Neural cell (in vitro differentiated cells): ENCODE measurements at regions not wholly inside any gene's neighbourhood (a gene's known extent, or its start where the extent isn't known, plus 50 kb on each side); places are given as distances from the start of the nearest gene placed in this dataset.
A peak's percentile ranks its signal among the peaks of the same experiment; 100 is the strongest.
"Not testable (repeated sequence)": the region's sequence is repeated elsewhere in the genome, so short reads cannot be mapped to it uniquely, and the experiment has no call there.

Experiments used
- H2AFZ ChIP-seq: fragments of 200-600, 300-800 bp; sonication (generic), shearing (Covaris generic); 2 replicates; pipeline ENCODE4 v1.6.0; 2014; ENCODE audit warnings: low read depth, mild to moderate bottlenecking, antibody characterized with exemption, low read length, moderate library complexity
- H3F3A ChIP-seq: fragments of 200-600 bp; shearing (Covaris generic); 2 replicates; pipeline ENCODE4 v1.6.1; 2016; ENCODE audit warnings: mild to moderate bottlenecking, moderate library complexity, mixed read lengths, antibody characterized with exemption, low read length; ENCODE audit not compliant: insufficient read depth, poor library complexity, severe bottlenecking
- H3K27ac ChIP-seq: fragments of 200-600, 300-800 bp; sonication (generic), shearing (Covaris generic); 2 replicates; pipeline ENCODE4 v1.5.1; 2014; ENCODE audit warnings: mild to moderate bottlenecking, low read length, moderate library complexity
- H3K27me3 ChIP-seq: fragments of 300-800, 200-600 bp; sonication (generic), shearing (Covaris generic); 2 replicates; pipeline ENCODE4 v1.6.0; 2014; ENCODE audit warnings: mild to moderate bottlenecking, low read depth, low read length, moderate library complexity; ENCODE audit not compliant: insufficient read depth
- H3K36me3 ChIP-seq: fragments of 300-800, 200-600 bp; sonication (generic), shearing (Covaris generic); 2 replicates; pipeline ENCODE4 v1.5.1; 2014; ENCODE audit warnings: mild to moderate bottlenecking, antibody characterized with exemption, low read length, moderate library complexity; ENCODE audit not compliant: insufficient read depth
- H3K4me2 ChIP-seq: fragments of 300-800, 200-600 bp; sonication (generic), shearing (Covaris generic); 2 replicates; pipeline ENCODE4 v1.6.0; 2014; ENCODE audit warnings: mild to moderate bottlenecking, low read length
- H3K4me3 ChIP-seq: fragments of 300-800, 200-600 bp; sonication (generic), shearing (Covaris generic); 2 replicates; pipeline ENCODE4 v1.5.1; 2014; ENCODE audit warnings: mild to moderate bottlenecking, low read length, moderate library complexity
- H3K79me2 ChIP-seq: fragments of 200-600 bp; shearing (Covaris generic); replicated peaks from 2 replicates; pipeline ENCODE4 v1.6.0; 2014; ENCODE audit warnings: mild to moderate bottlenecking, low read length, moderate library complexity; ENCODE audit not compliant: insufficient read depth
- H3K9ac ChIP-seq: fragments of 300-800, 200-600 bp; sonication (generic), shearing (Covaris generic); 2 replicates; pipeline ENCODE4 v1.6.1; 2016; ENCODE audit warnings: mild to moderate bottlenecking, low read length, mixed read lengths
- H3K9me2 ChIP-seq: fragments of 200-600 bp; shearing (Covaris generic); 2 replicates; pipeline ENCODE4 v1.6.1; 2016; ENCODE audit warnings: mild to moderate bottlenecking, low read length, mixed read lengths; ENCODE audit not compliant: insufficient read depth
- H3K9me3 ChIP-seq: fragments of 200-600, 300-800 bp; sonication (generic), shearing (Covaris generic); 2 replicates; pipeline ENCODE4 v1.6.1; 2016; ENCODE audit warnings: mild to moderate bottlenecking, mixed run types, low read length, moderate library complexity, mixed read lengths
- H4K20me1 ChIP-seq: fragments of 200-600 bp; shearing (Covaris generic); 2 replicates; pipeline ENCODE4 v1.6.1; 2016; ENCODE audit warnings: mild to moderate bottlenecking, mixed run types; ENCODE audit not compliant: insufficient read depth
- EP300 ChIP-seq: fragments of 450-650 bp; conservative IDR thresholded peaks from 2 replicates; pipeline ENCODE4 v1.6.1; 2014; ENCODE audit warnings: antibody characterized with exemption, mild to moderate bottlenecking, moderate library complexity; ENCODE audit not compliant: poor library complexity, severe bottlenecking
- EZH2 ChIP-seq: fragments of 200-600, 300-800 bp; shearing (Covaris generic), sonication (generic); IDR thresholded peaks from 2 replicates; pipeline ENCODE4 v1.6.1; 2014; ENCODE audit warnings: antibody characterized with exemption, low read length, borderline replicate concordance, mild to moderate bottlenecking; ENCODE audit not compliant: insufficient read depth, poor library complexity, severe bottlenecking
- SMC3 ChIP-seq: fragments of 450-650 bp; conservative IDR thresholded peaks from 2 replicates; pipeline ENCODE4 v1.6.1; 2014; ENCODE audit warnings: antibody characterized with exemption, mild to moderate bottlenecking, moderate library complexity; ENCODE audit not compliant: poor library complexity

DNA sequence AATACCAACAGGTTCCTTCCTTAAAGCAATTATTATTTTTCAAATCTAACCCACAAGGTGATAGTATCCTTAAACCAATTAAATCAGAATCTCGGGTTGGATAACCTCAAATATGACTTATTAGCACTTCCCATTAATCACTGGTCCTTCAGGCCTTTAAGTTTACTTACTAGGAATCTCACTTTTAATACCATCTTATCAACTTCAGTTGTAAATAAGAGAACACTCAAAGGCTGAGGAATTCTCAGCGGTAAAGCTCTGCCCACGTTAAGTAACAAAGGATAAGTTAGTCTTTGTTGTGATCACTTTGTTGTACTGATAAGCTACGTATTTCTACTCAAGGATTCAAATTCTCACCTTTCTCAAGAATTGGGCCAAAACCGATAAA, 82.0 kb downstream of the OR2B2 start (continued):
- TF ChIP-seq EP300, result no peak

GRCh38 chr6:27829453-27830211, 82.6 kb downstream of the OR2B2 start:
- peak overlapping the region; percentile 83 for H3K4me3 ChIP-seq
- H3K79me2 ChIP-seq, result peaks cover 39% of the 10 kb centered on the region
- H3K9me3 ChIP-seq, result no peaks in the 10 kb centered on the region
- no peaks in the 10 kb centered on the region for H4K20me1 ChIP-seq
- no peak overlapping the region for H2AFZ ChIP-seq
- H3K27ac ChIP-seq, result peak overlapping the region; percentile 85
- H3K4me2 ChIP-seq, result peak overlapping the region; percentile 93
- H3K36me3 ChIP-seq, result no peaks in the 10 kb centered on the region
- H3K9ac ChIP-seq, result peak overlapping the region; percentile 71
- no peaks in the 10 kb centered on the region for H3K9me2 ChIP-seq
- TF ChIP-seq SMC3, result no peak
- TF ChIP-seq EZH2, result no peak
- H3F3A ChIP-seq, result no peaks in the 10 kb centered on the region
- H3K27me3 ChIP-seq, result no peaks in the 10 kb centered on the region

GRCh38 chr6:27827477-27827876, 84.7 kb downstream of the OR2B2 start:
- not testable (repeated sequence) for H3K9me2 ChIP-seq, H3K4me3 ChIP-seq, H3K27ac ChIP-seq, H2AFZ ChIP-seq, H3K9me3 ChIP-seq, H3K4me2 ChIP-seq, H3F3A ChIP-seq, H3K9ac ChIP-seq, H3K27me3 ChIP-seq, H4K20me1 ChIP-seq, H3K36me3 ChIP-seq
- H3K79me2 ChIP-seq, result peaks cover 22% of the 10 kb centered on the region

GRCh38 chr6:27826612-27826985, 85.6 kb downstream of the OR2B2 start:
- H3F3A ChIP-seq, H4K20me1 ChIP-seq, H3K4me3 ChIP-seq, H2AFZ ChIP-seq, H3K9ac ChIP-seq, H3K9me3 ChIP-seq, H3K9me2 ChIP-seq, H3K4me2 ChIP-seq, H3K27ac ChIP-seq, H3K27me3 ChIP-seq, H3K36me3 ChIP-seq: not testable (repeated sequence)
- H3K79me2 ChIP-seq, result peaks cover 21% of the 10 kb centered on the region

DNA sequence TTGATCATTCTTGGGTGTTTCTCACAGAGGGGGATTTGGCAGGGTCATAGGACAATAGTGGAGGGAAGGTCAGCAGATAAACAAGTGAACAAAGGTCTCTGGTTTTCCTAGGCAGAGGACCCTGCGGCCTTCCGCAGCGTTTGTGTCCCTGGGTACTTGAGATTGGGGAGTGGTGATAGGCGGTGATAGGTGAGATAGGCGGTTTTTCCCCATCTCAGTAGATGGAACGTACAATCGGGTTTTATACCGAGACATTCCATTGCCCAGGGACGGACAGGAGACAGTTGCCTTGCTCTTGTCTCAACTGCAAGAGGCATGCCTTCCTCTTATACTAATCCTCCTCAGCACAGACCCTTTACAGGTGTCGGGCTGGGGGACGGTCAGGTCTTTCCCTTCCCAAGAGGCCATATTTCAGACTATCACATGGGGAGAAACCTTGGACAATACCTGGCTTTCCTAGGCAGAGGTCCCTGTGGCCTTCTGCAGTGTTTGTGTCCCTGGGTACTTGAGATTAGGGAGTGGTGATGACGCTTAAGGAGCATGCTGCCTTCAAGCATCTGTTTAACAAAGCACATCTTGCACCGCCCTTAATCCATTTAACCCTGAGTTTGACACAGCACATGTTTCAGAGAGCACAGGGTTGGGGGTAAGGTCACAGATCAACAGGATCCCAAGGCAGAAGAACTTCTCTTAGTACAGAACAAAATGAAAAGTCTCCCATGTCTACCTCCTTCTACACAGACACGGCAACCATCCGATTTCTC, 86.2 kb downstream of the OR2B2 start:
- not testable (repeated sequence) for H3K36me3 ChIP-seq, H3K4me2 ChIP-seq, H3K9me3 ChIP-seq, H3K9me2 ChIP-seq, H2AFZ ChIP-seq, H3K9ac ChIP-seq, H3K27ac ChIP-seq, H3F3A ChIP-seq, H3K27me3 ChIP-seq, H4K20me1 ChIP-seq
- H3K79me2 ChIP-seq, result peaks cover 21% of the 10 kb centered on the region
- H3K4me3 ChIP-seq, result peak overlapping the region; percentile 23
